DOHH2 (cell line): ENCODE measurements at regions not wholly inside any gene's neighbourhood (a gene's known extent, or its start where the extent isn't known, plus 50 kb on each side); places are given as distances from the start of the nearest gene placed in this dataset.

Source experiments
- H3F3A ChIP-seq: fragments of 200-600 bp; sonication (generic), shearing (Covaris generic); 2 replicates; pipeline ENCODE4 v1.6.0; 2016; ENCODE audit warnings: antibody characterized with exemption, mild to moderate bottlenecking; ENCODE audit not compliant: control insufficient read depth, insufficient read depth
- H3K27ac ChIP-seq: fragments of 200-600 bp; sonication (generic); 2 replicates; pipeline ENCODE4 v1.5.1; 2014; ENCODE audit warnings: low read depth, mild to moderate bottlenecking, low read length, moderate library complexity
- H3K27me3 ChIP-seq: fragments of 200-600 bp; sonication (generic); 2 replicates; pipeline ENCODE4 v1.6.1; 2014; ENCODE audit warnings: mild to moderate bottlenecking, low read length, mixed read lengths; ENCODE audit not compliant: control insufficient read depth
- H3K36me3 ChIP-seq: fragments of 200-600 bp; sonication (generic); 2 replicates; pipeline ENCODE4 v1.6.1; 2014; ENCODE audit warnings: mild to moderate bottlenecking, low read length, moderate library complexity, mixed read lengths; ENCODE audit not compliant: control insufficient read depth
- H3K4me1 ChIP-seq: fragments of 200-600 bp; sonication (generic); 2 replicates; pipeline ENCODE4 v1.6.1; 2014; ENCODE audit warnings: mild to moderate bottlenecking, low read length, mixed read lengths; ENCODE audit not compliant: control insufficient read depth
- H3K4me2 ChIP-seq: fragments of 200-600 bp; sonication (generic); 2 replicates; pipeline ENCODE4 v1.6.0; 2014; ENCODE audit warnings: mild to moderate bottlenecking, low read length, moderate library complexity
- H3K4me3 ChIP-seq: fragments of 200-600 bp; sonication (generic); 2 replicates; pipeline ENCODE4 v1.5.1; 2014; ENCODE audit warnings: mild to moderate bottlenecking, low read length, mixed read lengths
- H3K79me2 ChIP-seq: fragments of 200-600 bp; sonication (generic); 2 replicates; pipeline ENCODE4 v1.6.1; 2014; ENCODE audit warnings: mild to moderate bottlenecking, low read length, mixed read lengths; ENCODE audit not compliant: control insufficient read depth
- H3K9me2 ChIP-seq: fragments of 200-600 bp; sonication (generic); replicated peaks from 2 replicates; pipeline ENCODE4 v1.6.1; 2014; ENCODE audit warnings: mild to moderate bottlenecking, low read length, mixed read lengths; ENCODE audit not compliant: control insufficient read depth
- H3K9me3 ChIP-seq: fragments of 200-600 bp; sonication (generic); 2 replicates; pipeline ENCODE4 v1.6.1; 2014; ENCODE audit warnings: antibody characterized with exemption, low read length, mixed read lengths; ENCODE audit not compliant: control insufficient read depth, insufficient read depth
- H4K20me1 ChIP-seq: fragments of 200-600 bp; sonication (generic); 2 replicates; pipeline ENCODE4 v1.6.0; 2014; ENCODE audit warnings: low read depth, mild to moderate bottlenecking, antibody characterized with exemption, low read length, moderate library complexity; ENCODE audit not compliant: control insufficient read depth, insufficient read depth
- CTCF ChIP-seq: fragments of 200-600 bp; sonication (generic); IDR thresholded peaks from one replicate; pipeline ENCODE4 v1.5.1; 2014; ENCODE audit warnings: antibody characterized with exemption, mild to moderate bottlenecking, low read depth, low read length; ENCODE audit not compliant: poor library complexity, severe bottlenecking
- EZH2phosphoT487 ChIP-seq: fragments of 200-600 bp; sonication (generic); IDR thresholded peaks from 2 replicates; pipeline ENCODE4 v1.6.1; 2017; ENCODE audit warnings: borderline replicate concordance, mild to moderate bottlenecking, antibody characterized with exemption, low read length, moderate library complexity, mixed read lengths

DNA sequence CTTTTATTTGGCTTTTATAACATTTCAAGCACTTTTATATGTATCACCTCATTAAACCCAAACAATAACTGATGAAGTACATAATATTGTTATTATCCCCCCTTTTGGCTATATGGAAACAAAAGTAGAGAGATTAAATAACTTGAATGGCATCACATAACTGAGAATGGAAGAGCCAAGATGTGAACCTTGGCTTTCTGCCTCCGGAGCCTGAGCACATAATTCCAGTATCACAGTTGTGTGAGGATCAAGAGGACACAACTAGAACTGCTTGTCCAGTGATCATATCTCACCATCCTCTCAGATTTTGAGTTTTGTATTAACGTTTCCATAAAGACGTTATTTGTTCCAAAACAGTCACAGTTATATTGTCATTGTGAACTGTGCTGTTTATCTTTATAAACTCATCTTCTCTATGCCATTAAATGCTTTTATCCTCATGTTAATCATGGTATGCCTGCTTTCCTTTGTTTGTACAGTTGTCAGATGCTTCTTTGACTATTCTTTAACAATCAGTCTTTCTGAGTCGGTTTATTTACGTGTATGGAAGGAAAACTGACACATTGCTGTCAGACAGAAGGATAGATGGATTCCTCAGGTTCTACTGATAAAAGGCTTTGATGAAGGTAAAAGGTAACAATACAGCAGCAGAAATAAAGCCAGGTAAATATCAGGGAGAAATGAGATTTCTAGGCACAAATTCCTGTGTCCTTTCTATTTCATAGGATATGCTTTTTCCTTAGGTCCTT lies 92.0 kb upstream of the FAM13C start:
- H4K20me1 ChIP-seq = no peaks in the 10 kb centered on the region
- H3K9me2 ChIP-seq = no peaks in the 10 kb centered on the region; the same call in 1 of the 2 replicates
- no peaks in the 10 kb centered on the region for H3K79me2 ChIP-seq
- H3K4me3 ChIP-seq = no peak overlapping the region
- H3K4me2 ChIP-seq = no peak overlapping the region
- no peaks in the 10 kb centered on the region for H3K9me3 ChIP-seq
- no peaks in the 10 kb centered on the region for H3F3A ChIP-seq
- no peaks in the 10 kb centered on the region for H3K4me1 ChIP-seq
- no peaks in the 10 kb centered on the region for H3K27me3 ChIP-seq
- TF ChIP-seq CTCF (no peak), EZH2phosphoT487 (no peak)
- H3K36me3 ChIP-seq = no peaks in the 10 kb centered on the region
- no peak overlapping the region for H3K27ac ChIP-seq

DNA sequence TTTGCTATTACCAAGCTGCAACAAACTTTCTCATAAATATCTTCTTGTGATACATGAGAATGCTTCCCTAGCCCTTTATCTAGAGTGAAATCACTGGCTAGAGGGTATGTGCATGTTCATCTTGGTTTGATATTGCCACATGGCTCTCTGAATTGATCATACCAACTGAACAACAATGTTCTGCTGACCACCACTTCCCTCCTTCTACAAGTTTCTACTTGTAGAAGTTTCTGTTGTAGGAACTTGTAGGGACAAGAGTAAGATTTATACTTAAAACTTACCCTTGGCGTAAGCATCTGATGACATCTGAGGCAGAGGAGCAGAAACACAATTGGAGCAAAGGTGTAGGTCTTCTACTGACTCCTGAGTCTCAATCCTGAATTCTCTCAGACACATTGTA lies 86.3 kb upstream of the FAM13C start:
- Histone ChIP-seq H3K36me3 (no peaks in the 10 kb centered on the region), H4K20me1 (no peaks in the 10 kb centered on the region), H3K4me2 (no peak overlapping the region), H3F3A (no peaks in the 10 kb centered on the region), H3K27ac (no peak overlapping the region), H3K4me1 (no peaks in the 10 kb centered on the region), H3K4me3 (no peak overlapping the region), H3K27me3 (no peaks in the 10 kb centered on the region), H3K9me2 (no peaks in the 10 kb centered on the region), H3K79me2 (no peaks in the 10 kb centered on the region), H3K9me3 (no peaks in the 10 kb centered on the region)
- no peak for TF ChIP-seq CTCF
- no peak for TF ChIP-seq EZH2phosphoT487

DNA sequence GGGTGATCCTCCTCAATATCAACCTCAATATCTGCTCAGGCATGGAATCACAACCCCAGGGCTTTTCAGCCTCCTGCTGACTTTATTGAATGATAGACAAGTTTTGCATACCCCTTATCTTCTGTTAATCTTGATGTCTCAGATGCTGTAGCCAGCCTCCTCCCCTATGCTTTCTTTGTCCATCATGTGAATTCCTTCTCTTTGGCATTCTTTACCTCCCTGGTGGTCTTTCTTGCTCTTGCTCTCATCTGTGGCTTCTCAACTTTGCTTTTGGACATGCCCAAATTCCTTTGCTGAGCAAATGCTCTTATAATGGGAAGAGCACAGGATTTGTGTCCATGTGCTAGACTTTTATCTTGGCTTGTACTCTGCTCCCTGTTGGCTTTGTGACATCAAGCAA lies 73.4 kb upstream of the FAM13C start:
- no peak overlapping the region for H3K4me2 ChIP-seq
- H3K27ac ChIP-seq = no peak overlapping the region
- H4K20me1 ChIP-seq = no peaks in the 10 kb centered on the region
- H3K36me3 ChIP-seq = no peaks in the 10 kb centered on the region
- no peaks in the 10 kb centered on the region for H3K4me1 ChIP-seq
- no peaks in the 10 kb centered on the region for H3K27me3 ChIP-seq
- H3K79me2 ChIP-seq = no peaks in the 10 kb centered on the region
- no peaks in the 10 kb centered on the region for H3K9me2 ChIP-seq
- TF ChIP-seq EZH2phosphoT487 (no peak), CTCF (no peak)
- H3F3A ChIP-seq = no peaks in the 10 kb centered on the region
- peaks cover 2% of the 10 kb centered on the region; the same call in 1 of the 2 replicates for H3K9me3 ChIP-seq
- H3K4me3 ChIP-seq = no peak overlapping the region
